Mesendoderm (in vitro differentiated cells): ENCODE measurements at regions not wholly inside any gene's neighbourhood (a gene's known extent, or its start where the extent isn't known, plus 50 kb on each side); places are given as distances from the start of the nearest gene placed in this dataset.

Source experiments
- DNase-seq: peaks from one replicate; pipeline ENCODE4 v3.0.0; 2013
- H2AK5ac ChIP-seq: 2 replicates; pipeline ENCODE4 v1.6.1; 2013; ENCODE audit warnings: low read length, inconsistent platforms
- H2BK120ac ChIP-seq: 2 replicates; pipeline ENCODE4 v1.6.1; 2013; ENCODE audit warnings: low read depth, mild to moderate bottlenecking, low read length, moderate library complexity, mixed read lengths
- H2BK15ac ChIP-seq: replicated peaks from 2 replicates; pipeline ENCODE4 v1.6.1; 2013; ENCODE audit warnings: low read depth, mild to moderate bottlenecking, moderate library complexity
- H2BK5ac ChIP-seq: 2 replicates; pipeline ENCODE4 v1.6.1; 2013; ENCODE audit warnings: low read length, inconsistent platforms
- H3K18ac ChIP-seq: 2 replicates; pipeline ENCODE4 v1.6.1; 2013; ENCODE audit warnings: mild to moderate bottlenecking, low read length, mixed read lengths
- H3K23ac ChIP-seq: one replicate; pipeline ENCODE4 v1.6.1; 2013; ENCODE audit warnings: low read length
- H3K27ac ChIP-seq: 2 replicates; pipeline ENCODE4 v1.5.1; 2013; ENCODE audit warnings: low read depth, mild to moderate bottlenecking, inconsistent platforms, low read length, moderate library complexity
- H3K27me3 ChIP-seq: 2 replicates; pipeline ENCODE4 v1.6.1; 2013; ENCODE audit warnings: low read length, control low read depth, mild to moderate bottlenecking, inconsistent platforms; ENCODE audit not compliant: insufficient read depth, poor library complexity
- H3K36me3 ChIP-seq: 2 replicates; pipeline ENCODE4 v1.6.1; 2013; ENCODE audit warnings: low read length, inconsistent platforms; ENCODE audit not compliant: control insufficient read depth, insufficient read depth
- H3K4ac ChIP-seq: one replicate; pipeline ENCODE4 v1.6.1; 2013; ENCODE audit warnings: low read depth, mild to moderate bottlenecking, low read length, moderate library complexity
- H3K4me1 ChIP-seq: 2 replicates; pipeline ENCODE4 v1.6.1; 2013; ENCODE audit warnings: low read depth, low read length, inconsistent platforms; ENCODE audit not compliant: control insufficient read depth
- H3K4me2 ChIP-seq: 2 replicates; pipeline ENCODE4 v1.6.1; 2013; ENCODE audit warnings: low read length
- H3K4me3 ChIP-seq: 2 replicates; pipeline ENCODE4 v1.5.1; 2013; ENCODE audit warnings: mild to moderate bottlenecking, low read length
- H3K56ac ChIP-seq: one replicate; pipeline ENCODE4 v1.6.1; 2013; ENCODE audit warnings: low read length
- H3K79me1 ChIP-seq: 2 replicates; pipeline ENCODE4 v1.6.1; 2013; ENCODE audit warnings: low read length, inconsistent platforms
- H3K79me2 ChIP-seq: 2 replicates; pipeline ENCODE4 v1.6.1; 2013; ENCODE audit warnings: mild to moderate bottlenecking, low read length; ENCODE audit not compliant: control insufficient read depth, insufficient read depth
- H3K9ac ChIP-seq: 2 replicates; pipeline ENCODE4 v1.6.1; 2013; ENCODE audit warnings: low read length, inconsistent platforms
- H4K5ac ChIP-seq: one replicate; pipeline ENCODE4 v1.6.1; 2013; ENCODE audit warnings: low read length
- H4K8ac ChIP-seq: one replicate; pipeline ENCODE4 v1.6.1; 2013; ENCODE audit warnings: low read depth, mild to moderate bottlenecking, control low read depth, low read length, moderate library complexity
- WGBS: extraction: QIAGEN DNeasy Blood & Tissue Kit; methylation state at CpG from one replicate; pipeline ENCODE4 v1.1.7; 2013; ENCODE audit warnings: low lambda C conversion rate, missing lambda C conversion rate; ENCODE audit not compliant: insufficient coverage; ENCODE audit errors: extremely low coverage; 5-methylcytosine and 5-hydroxymethylcytosine counted together

- Histone ChIP-seq H3K4ac (no peak overlapping the region), H4K5ac (no peak overlapping the region), H3K4me2 (no peak overlapping the region), H3K79me2 (no peaks in the 10 kb centered on the region), H3K18ac (no peak overlapping the region), H2BK15ac (no peak overlapping the region), H3K79me1 (no peaks in the 10 kb centered on the region), H4K8ac (no peak overlapping the region), H3K4me1 (no peaks in the 10 kb centered on the region), H3K23ac (no peak overlapping the region), H2AK5ac (no peak overlapping the region), H3K36me3 (no peaks in the 10 kb centered on the region), H3K9ac (no peak overlapping the region), H2BK5ac (no peak overlapping the region), H3K27me3 (no peaks in the 10 kb centered on the region), H3K4me3 (no peak overlapping the region), H2BK120ac (no peak overlapping the region), H3K56ac (no peak overlapping the region), H3K27ac (no peak overlapping the region)
- DNase-seq = no peak
- WGBS = no CpG with 5 or more reads among the region's 6 CpGs
These were observed 326.2 kb upstream of the DUSP10 start for GRCh38 chr1:222068101-222068500.

- H3K4ac ChIP-seq = no peak overlapping the region
- H3K18ac ChIP-seq = no peak overlapping the region
- H2BK15ac ChIP-seq = no peak overlapping the region
- H2BK120ac ChIP-seq = no peak overlapping the region
- H3K27me3 ChIP-seq = no peaks in the 10 kb centered on the region
- no peak overlapping the region for H3K9ac ChIP-seq
- H3K4me2 ChIP-seq = no peak overlapping the region
- DNase-seq = no peak
- no peak overlapping the region for H3K27ac ChIP-seq
- no peak overlapping the region for H3K23ac ChIP-seq
- no peak overlapping the region for H2AK5ac ChIP-seq
- H4K8ac ChIP-seq = no peak overlapping the region
- no CpG with 5 or more reads among the region's 1 CpG for WGBS
- H3K56ac ChIP-seq = no peak overlapping the region
- no peaks in the 10 kb centered on the region for H3K79me1 ChIP-seq
- no peak overlapping the region for H2BK5ac ChIP-seq
- no peak overlapping the region for H4K5ac ChIP-seq
- no peak overlapping the region for H3K4me3 ChIP-seq
- no peaks in the 10 kb centered on the region for H3K36me3 ChIP-seq
- no peaks in the 10 kb centered on the region for H3K79me2 ChIP-seq
- H3K4me1 ChIP-seq = no peaks in the 10 kb centered on the region
These were observed 324.6 kb upstream of the DUSP10 start for GRCh38 chr1:222066539-222066938.

- H4K5ac ChIP-seq = no peak overlapping the region
- H3K18ac ChIP-seq = no peak overlapping the region
- H2AK5ac ChIP-seq = no peak overlapping the region
- no peak overlapping the region for H3K4me3 ChIP-seq
- H4K8ac ChIP-seq = no peak overlapping the region
- H3K79me1 ChIP-seq = no peaks in the 10 kb centered on the region
- no peak for DNase-seq
- H3K9ac ChIP-seq = no peak overlapping the region
- H3K27ac ChIP-seq = no peak overlapping the region
- no peaks in the 10 kb centered on the region for H3K4me1 ChIP-seq
- no peaks in the 10 kb centered on the region for H3K27me3 ChIP-seq
- no peak overlapping the region for H2BK5ac ChIP-seq
- no peaks in the 10 kb centered on the region for H3K36me3 ChIP-seq
- H3K4me2 ChIP-seq = no peak overlapping the region
- no peak overlapping the region for H2BK120ac ChIP-seq
- H3K79me2 ChIP-seq = no peaks in the 10 kb centered on the region
- H3K23ac ChIP-seq = no peak overlapping the region
- H2BK15ac ChIP-seq = no peak overlapping the region
- H3K56ac ChIP-seq = no peak overlapping the region
- no peak overlapping the region for H3K4ac ChIP-seq
- WGBS = no CpG with 5 or more reads among the region's 3 CpGs
These were observed 323.3 kb upstream of the DUSP10 start for GRCh38 chr1:222065234-222065633.

- Histone ChIP-seq H3K23ac (no peak overlapping the region), H3K4me3 (no peak overlapping the region), H3K36me3 (no peaks in the 10 kb centered on the region), H3K79me1 (no peaks in the 10 kb centered on the region), H2AK5ac (no peak overlapping the region), H3K4me2 (no peak overlapping the region), H3K27me3 (no peaks in the 10 kb centered on the region), H3K9ac (no peak overlapping the region), H2BK120ac (no peak overlapping the region), H3K56ac (no peak overlapping the region), H3K27ac (no peak overlapping the region), H2BK5ac (no peak overlapping the region), H4K8ac (no peak overlapping the region), H4K5ac (no peak overlapping the region), H3K4ac (no peak overlapping the region), H3K18ac (no peak overlapping the region), H2BK15ac (no peak overlapping the region), H3K4me1 (no peaks in the 10 kb centered on the region), H3K79me2 (no peaks in the 10 kb centered on the region)
- whole genome bisulfite sequencing = no CpG with 5 or more reads among the region's 3 CpGs
- no peak for DNase-seq
These were observed 322.7 kb upstream of the DUSP10 start for GRCh38 chr1:222064388-222065211.

- H3K79me2 ChIP-seq = no peaks in the 10 kb centered on the region
- no peak overlapping the region for H3K27ac ChIP-seq
- no peak overlapping the region for H4K8ac ChIP-seq
- H3K56ac ChIP-seq = no peak overlapping the region
- H2AK5ac ChIP-seq = no peak overlapping the region
- H3K9ac ChIP-seq = no peak overlapping the region
- no peak overlapping the region for H3K23ac ChIP-seq
- H4K5ac ChIP-seq = no peak overlapping the region
- no peak overlapping the region for H3K4ac ChIP-seq
- H3K4me1 ChIP-seq = no peaks in the 10 kb centered on the region
- H3K4me3 ChIP-seq = no peak overlapping the region
- no peak overlapping the region for H2BK5ac ChIP-seq
- H3K27me3 ChIP-seq = no peaks in the 10 kb centered on the region
- H3K79me1 ChIP-seq = no peaks in the 10 kb centered on the region
- H2BK15ac ChIP-seq = no peak overlapping the region
- no peak overlapping the region for H2BK120ac ChIP-seq
- no peak overlapping the region for H3K18ac ChIP-seq
- H3K4me2 ChIP-seq = no peak overlapping the region
- DNase-seq = no peak
- no peaks in the 10 kb centered on the region for H3K36me3 ChIP-seq
These were observed 320.8 kb upstream of the DUSP10 start for GRCh38 chr1:222062640-222063039.
